K562 (cell line): ENCODE measurements at regions not wholly inside any gene's neighbourhood (a gene's known extent, or its start where the extent isn't known, plus 50 kb on each side); places are given as distances from the start of the nearest gene placed in this dataset.

ENCODE experiments used
- ATAC-seq: fragments of 200-7000 bp; cut with Tn5 transposase; 3 replicates; pipeline ENCODE4 v1.9.1; 2020; ENCODE audit warnings: moderate library complexity
- BruUV-seq: library from RNA; stranded (reverse); fragments of 400-500 nt; replicated peaks from 2 replicates; lab custom pipeline; 2021; lab: Mats Ljungman, UMichigan
- CTCF ChIA-PET: fragments of 300-600 bp; formaldehyde crosslinking; extraction: SDS; loops from one replicate; lab custom pipeline; 2021; ENCODE audit warnings: low intra/inter-chr PET ratio; lab: Yijun Ruan, JAX
- POLR2A ChIA-PET: fragments of 300-600, 350-650 bp; sonication (Branson Sonifier 250); formaldehyde crosslinking; extraction: SDS; loops from one replicate; lab custom pipeline; 2021; ENCODE audit warnings: antibody characterized with exemption, inconsistent platforms; lab: Yijun Ruan, JAX
- DNase-seq, 4 experiments: peaks; one replicate each; pipeline versions ENCODE4 v3.0.0 to v3.0.0-alpha.2; 2011 to 2018; ENCODE audit warnings: low spot score in 3 of 4, mixed read lengths in 3 of 4; ENCODE audit errors: extremely low read depth in 1 of 4
- FAIRE-seq: peaks from 2 replicates; lab custom pipeline; 2011; peaks lifted over from hg19 to GRCh38; lab: Jason Lieb, UNC
- H2AFZ ChIP-seq: 2 replicates; pipeline ENCODE4 v1.6.0; 2011; ENCODE audit warnings: low read depth, low read length, control low read depth, inconsistent platforms
- H3K27ac ChIP-seq: fragments of 200-600 bp; 3 replicates; pipeline ENCODE4 v1.8.0; 2011; ENCODE audit warnings: low read depth, mild to moderate bottlenecking, control low read depth, inconsistent platforms, low read length, moderate library complexity, mixed read lengths; ENCODE audit errors: extremely low read depth
- H3K27me3 ChIP-seq, 2 experiments: fragments of 300-600 bp in 1 of 2; 2 replicates in 1 of 2; 3 replicates in 1 of 2; pipeline versions ENCODE4 v1.6.0 to v1.8.0; 2011; ENCODE audit warnings: inconsistent platforms in 2 of 2, low read length in 2 of 2, mild to moderate bottlenecking in 1 of 2, mixed read lengths in 1 of 2, moderate library complexity in 1 of 2; ENCODE audit not compliant: control insufficient read depth in 2 of 2, insufficient read depth in 2 of 2
- H3K36me3 ChIP-seq: fragments of 300-600 bp; 3 replicates; pipeline ENCODE4 v1.8.0; 2011; ENCODE audit warnings: mild to moderate bottlenecking, low read length, inconsistent platforms; ENCODE audit not compliant: control insufficient read depth, insufficient read depth
- H3K4me1 ChIP-seq, 2 experiments: fragments of 200-600 bp in 1 of 2; replicated peaks in 1 of 2; 2 replicates in 1 of 2; 3 replicates in 1 of 2; pipeline versions ENCODE4 v1.5.1 to v1.8.0; 2011; ENCODE audit warnings: inconsistent platforms in 2 of 2, low read length in 2 of 2, mild to moderate bottlenecking in 1 of 2, mixed read lengths in 1 of 2, moderate library complexity in 1 of 2; ENCODE audit not compliant: control insufficient read depth in 2 of 2, insufficient read depth in 2 of 2
- H3K4me2 ChIP-seq: 2 replicates; pipeline ENCODE4 v1.6.1; 2011; ENCODE audit warnings: low read length, control low read depth, inconsistent platforms, mixed read lengths; ENCODE audit not compliant: insufficient read depth
- H3K4me3 ChIP-seq: fragments of 200-600 bp; sonication (generic), shearing (Covaris generic); 2 replicates; pipeline ENCODE4 v1.5.1; 2016; ENCODE audit warnings: control low read depth, inconsistent platforms
- H3K79me2 ChIP-seq: fragments of 200-600 bp; 3 replicates; pipeline ENCODE4 v1.8.0; 2011; ENCODE audit warnings: low read length, inconsistent platforms; ENCODE audit not compliant: control insufficient read depth, insufficient read depth
- H3K9ac ChIP-seq, 2 experiments: 2 replicates each; pipeline versions ENCODE4 v1.6.0 to v1.6.1; 2011; ENCODE audit warnings: low read depth in 2 of 2, low read length in 2 of 2, control low read depth in 1 of 2, inconsistent platforms in 1 of 2, mild to moderate bottlenecking in 1 of 2, mixed read lengths in 1 of 2; ENCODE audit not compliant: insufficient read depth in 1 of 2
- H3K9me1 ChIP-seq: one replicate; pipeline ENCODE4 v1.6.0; 2011; ENCODE audit warnings: inconsistent platforms, mild to moderate bottlenecking, low read length, moderate library complexity; ENCODE audit not compliant: control insufficient read depth, insufficient read depth
- H3K9me3 ChIP-seq: replicated peaks from 2 replicates; pipeline ENCODE4 v1.5.1; 2011; ENCODE audit warnings: low read depth, low read length, inconsistent platforms; ENCODE audit not compliant: control insufficient read depth, insufficient read depth
- H4K20me1 ChIP-seq: replicated peaks from 2 replicates; pipeline ENCODE4 v1.6.1; 2011; ENCODE audit warnings: low read length, inconsistent platforms, mixed read lengths; ENCODE audit not compliant: control insufficient read depth, insufficient read depth
- ETS1 ChIP-seq: conservative IDR thresholded peaks from 2 replicates; pipeline ENCODE4 v1.6.1; 2011; ENCODE audit warnings: low read depth, mild to moderate bottlenecking, low read length; ENCODE audit not compliant: control insufficient read depth
- MED1 ChIP-seq: sonication (generic); formaldehyde crosslinking; IDR thresholded peaks from 2 replicates; pipeline ENCODE4 v1.8.1; 2023; ENCODE audit warnings: missing genetic modification reagents, borderline replicate concordance
- MGA ChIP-seq: fragments of 450-650 bp; IDR thresholded peaks from 2 replicates; pipeline ENCODE4 v1.6.1; 2016; ENCODE audit warnings: mild to moderate bottlenecking, moderate library complexity
- NEUROD1 ChIP-seq: fragments of 150-350 bp; IDR thresholded peaks from 2 replicates; pipeline ENCODE4 v1.6.1; 2014; ENCODE audit warnings: borderline replicate concordance, low read length, low read depth; ENCODE audit not compliant: partially characterized antibody
- RBM14 ChIP-seq: fragments of 200-400 bp; formaldehyde crosslinking; IDR thresholded peaks from 2 replicates; pipeline ENCODE4 v1.6.1; 2018; ENCODE audit warnings: low read depth, mild to moderate bottlenecking, low read length, moderate library complexity, borderline replicate concordance; ENCODE audit not compliant: insufficient read depth
- RBM17 ChIP-seq: fragments of 200-400 bp; formaldehyde crosslinking; IDR thresholded peaks from 2 replicates; pipeline ENCODE4 v1.6.1; 2017; ENCODE audit warnings: low read depth, mild to moderate bottlenecking, low read length, borderline replicate concordance
- SIRT6 ChIP-seq: IDR thresholded peaks from one replicate; pipeline ENCODE4 v1.6.1; 2012; ENCODE audit warnings: low read depth, mild to moderate bottlenecking, control low read depth, inconsistent platforms, low read length, moderate library complexity
- ZNF316 ChIP-seq: fragments of 450-650 bp; IDR thresholded peaks from 2 replicates; pipeline ENCODE4 v1.6.1; 2016
- ZNF511 ChIP-seq: sonication (generic); formaldehyde crosslinking; IDR thresholded peaks from 2 replicates; pipeline ENCODE4 v1.8.0; 2022; ENCODE audit warnings: mild to moderate bottlenecking, missing genetic modification reagents
- ZNF780A ChIP-seq: fragments of 250-450 bp; sonication (Bioruptor Pico); IDR thresholded peaks from 2 replicates; pipeline ENCODE4 v1.5.0; 2021; ENCODE audit warnings: mild to moderate bottlenecking
- WGBS: fragments of 100-300 bp; shearing (Covaris generic); methylation state at CpG from one replicate; pipeline ENCODE4 v1.1.6; 2016; ENCODE audit warnings: low coverage, mixed read lengths; ENCODE audit not compliant: insufficient coverage; ENCODE audit errors: missing lambda C conversion rate; 5-methylcytosine and 5-hydroxymethylcytosine counted together
- in situ Hi-C: fragments of 300-500 bp; cut with MboI; formaldehyde crosslinking; loops from 4 replicates; pipeline ENCODE4 v1.15.0; 2018; ENCODE audit warnings: inconsistent platforms, mixed read lengths
- intact Hi-C: fragments of 100-400 bp; cut with micrococcal nuclease; formaldehyde crosslinking; loops from 2 replicates; pipeline ENCODE4 v1.14.2; 2022

- no peaks in the 10 kb centered on the region for H3K36me3 ChIP-seq
- no peak overlapping the region for H3K27ac ChIP-seq
- no peaks in the 10 kb centered on the region for H3K79me2 ChIP-seq
- H3K9ac ChIP-seq = no peak overlapping the region
- H3K4me3 ChIP-seq = no peak overlapping the region
- CTCF ChIA-PET = no interaction called here
- no peak overlapping the region for H2AFZ ChIP-seq
- FAIRE-seq (no peak), DNase-seq (no peak), ATAC-seq (no peak)
- no peaks in the 10 kb centered on the region for H3K4me1 ChIP-seq
- H3K9me3 ChIP-seq = no peaks in the 10 kb centered on the region
- WGBS = 1% methylated on average over 5 of the region's 5 CpGs
- no peaks in the 10 kb centered on the region for H3K9me1 ChIP-seq
- BruUV-seq = no TSS peak
- POLR2A ChIA-PET = no interaction called here
- H4K20me1 ChIP-seq = no peaks in the 10 kb centered on the region
- no peaks in the 10 kb centered on the region for H3K27me3 ChIP-seq
- in situ Hi-C loops (no loop called here), intact Hi-C loops (no loop called here)
- H3K4me2 ChIP-seq = no peak overlapping the region
- TF ChIP-seq ZNF780A (CRISPR knock-in tag) = no peak
- TF ChIP-seq NEUROD1 = no peak
- TF ChIP-seq SIRT6 = no peak
- TF ChIP-seq ZNF316 = no peak
- no peak for TF ChIP-seq ZNF511
- no peak for TF ChIP-seq ETS1
- no peak for TF ChIP-seq RBM14
- TF ChIP-seq RBM17 = no peak
- no peak for TF ChIP-seq MED1 (CRISPR knock-in tag)
- no peak for TF ChIP-seq MGA
These were observed 60.8 kb downstream of the MSX2 start for GRCh38 chr5:174785120-174785680.
